Adrenal gland (tissue), 5 donors: ENCODE measurements at regions not wholly inside any gene's neighbourhood (a gene's known extent, or its start where the extent isn't known, plus 50 kb on each side); places are given as distances from the start of the nearest gene placed in this dataset.

Source experiments
- POLR2A ChIP-seq, 2 donors: fragments of 450-650 bp; IDR thresholded peaks; one replicate each; pipeline ENCODE4 v1.6.1; 2017; ENCODE audit warnings: antibody characterized with exemption in 2 of 2, mild to moderate bottlenecking in 2 of 2, moderate library complexity in 1 of 2
- TF ChIP-seq, protein P1 (sequence below), 6 experiments: fragments of 450-650 bp in 4 of 6; fragments of 200-600 bp in 2 of 6; sonication (generic) in 1 of 6; IDR thresholded peaks; 1 replicate in 5 of 6; 2 replicates in 1 of 6; pipeline versions ENCODE4 v1.5.1 to v1.8.0; 2016 to 2021; ENCODE audit warnings: antibody characterized with exemption in 6 of 6, mild to moderate bottlenecking in 2 of 6, moderate library complexity in 1 of 6
- donor health status: DM: no; HTN: no; CAD: no.

DNA sequence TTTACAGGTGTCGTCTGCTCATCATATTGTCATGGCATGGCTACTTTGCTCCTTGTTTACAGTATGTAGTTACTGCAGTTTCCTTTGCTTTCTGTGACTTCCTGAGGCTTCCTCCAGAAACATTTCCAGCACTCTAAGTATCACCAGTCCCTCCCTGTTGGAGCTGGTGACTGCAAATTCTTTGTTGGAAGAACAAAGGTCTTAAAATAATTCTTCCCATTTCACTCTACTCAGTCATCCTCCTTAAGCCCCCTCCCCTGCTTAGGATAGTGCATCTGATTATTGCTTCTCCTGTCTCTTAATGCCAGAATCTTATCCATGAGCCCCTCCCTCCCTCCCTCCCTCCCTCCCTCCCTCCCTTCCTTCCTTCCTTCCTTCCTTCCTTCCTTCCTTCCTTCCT is 72.0 kb downstream of the C3orf38 start:
- TF ChIP-seq, protein P1, sequence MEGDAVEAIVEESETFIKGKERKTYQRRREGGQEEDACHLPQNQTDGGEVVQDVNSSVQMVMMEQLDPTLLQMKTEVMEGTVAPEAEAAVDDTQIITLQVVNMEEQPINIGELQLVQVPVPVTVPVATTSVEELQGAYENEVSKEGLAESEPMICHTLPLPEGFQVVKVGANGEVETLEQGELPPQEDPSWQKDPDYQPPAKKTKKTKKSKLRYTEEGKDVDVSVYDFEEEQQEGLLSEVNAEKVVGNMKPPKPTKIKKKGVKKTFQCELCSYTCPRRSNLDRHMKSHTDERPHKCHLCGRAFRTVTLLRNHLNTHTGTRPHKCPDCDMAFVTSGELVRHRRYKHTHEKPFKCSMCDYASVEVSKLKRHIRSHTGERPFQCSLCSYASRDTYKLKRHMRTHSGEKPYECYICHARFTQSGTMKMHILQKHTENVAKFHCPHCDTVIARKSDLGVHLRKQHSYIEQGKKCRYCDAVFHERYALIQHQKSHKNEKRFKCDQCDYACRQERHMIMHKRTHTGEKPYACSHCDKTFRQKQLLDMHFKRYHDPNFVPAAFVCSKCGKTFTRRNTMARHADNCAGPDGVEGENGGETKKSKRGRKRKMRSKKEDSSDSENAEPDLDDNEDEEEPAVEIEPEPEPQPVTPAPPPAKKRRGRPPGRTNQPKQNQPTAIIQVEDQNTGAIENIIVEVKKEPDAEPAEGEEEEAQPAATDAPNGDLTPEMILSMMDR (IDR thresholded peaks at IDR 0.05) = no peak
- TF ChIP-seq POLR2A (IDR thresholded peaks at IDR 0.05) = no peak
